HG03060 (cell line): ENCODE measurements at regions not wholly inside any gene's neighbourhood (a gene's known extent, or its start where the extent isn't known, plus 50 kb on each side); places are given as distances from the start of the nearest gene placed in this dataset.
"Not testable (repeated sequence)": the region's sequence is repeated elsewhere in the genome, so short reads cannot be mapped to it uniquely, and the experiment has no call there.

ENCODE experiments used
- ATAC-seq: cut with Tn5 transposase; IDR thresholded peaks from one replicate; pipeline ENCODE4 v1.9.1; 2021; ENCODE audit warnings: low read depth, moderate number of reproducible peaks; ENCODE audit not compliant: unreplicated experiment

DNA sequence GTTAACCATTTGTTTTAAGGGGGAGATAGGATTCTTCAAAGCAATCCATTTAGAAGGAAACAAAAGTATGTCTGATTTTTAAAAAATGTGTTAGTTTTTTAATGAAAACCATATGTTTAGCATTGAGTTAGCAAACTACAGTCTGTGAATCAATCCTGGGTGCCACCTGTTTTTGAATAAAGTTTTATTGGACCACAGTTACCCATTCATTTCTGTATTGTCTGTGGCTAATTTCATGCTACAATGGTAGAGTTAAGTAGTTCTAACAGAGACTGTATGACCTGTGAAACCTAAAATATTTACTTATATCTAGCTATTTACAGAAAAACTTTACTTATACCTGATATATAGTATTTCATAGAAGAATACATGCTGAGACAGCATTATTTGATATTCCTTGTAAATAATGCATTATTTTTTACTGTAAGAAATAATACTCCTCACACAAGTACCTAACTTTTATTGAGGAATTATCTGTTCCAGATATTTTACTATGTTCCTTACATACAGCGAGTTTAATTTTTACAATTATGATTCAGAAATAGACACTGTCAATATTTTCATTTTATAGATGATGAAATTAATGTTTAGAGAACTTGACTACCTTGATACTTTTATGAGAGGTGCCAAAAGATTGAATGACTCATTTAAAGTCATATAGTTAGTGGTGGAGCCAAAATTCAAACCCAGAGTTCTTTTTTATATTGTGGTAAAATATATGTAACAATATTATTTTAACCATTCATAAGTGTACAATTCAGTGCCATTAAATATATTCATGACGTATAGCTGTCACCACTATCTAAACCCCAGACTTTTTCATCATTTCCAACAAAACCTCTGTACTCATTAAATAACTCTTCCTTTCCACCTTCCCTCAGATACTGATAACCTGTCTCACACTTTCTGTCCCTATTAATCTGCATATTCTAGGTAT lies 122.0 kb downstream of the GLUD2 start:
- no peak for ATAC-seq

- ATAC-seq: no peak
Observed at GRCh38 chrX:121172703-121173102, 125.3 kb downstream of the GLUD2 start.

- ATAC-seq: no peak
Observed at GRCh38 chrX:121179972-121180371, 132.6 kb downstream of the GLUD2 start.

DNA sequence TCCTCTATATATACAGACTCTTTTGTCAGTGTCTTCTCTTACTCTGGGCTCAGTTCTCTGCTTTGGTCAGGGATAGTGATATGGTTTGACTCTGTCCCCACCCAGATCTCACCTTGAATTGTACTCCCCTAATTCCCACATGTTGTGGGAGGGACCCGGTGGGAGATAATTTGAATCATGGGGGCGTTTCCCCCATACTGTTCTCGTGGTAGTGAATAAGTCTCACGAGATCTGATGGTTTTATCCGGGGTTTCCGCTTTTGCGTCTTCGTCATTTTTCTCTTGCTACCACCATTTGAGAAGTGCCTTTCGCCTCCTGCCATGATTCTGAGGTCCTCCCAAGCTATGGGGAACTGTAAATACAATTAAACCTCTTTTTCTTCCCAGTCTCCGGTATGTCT lies 144.4 kb downstream of the GLUD2 start:
- ATAC-seq: no peak

- ATAC-seq: no peak
Observed at GRCh38 chrX:121195719-121196118, 148.3 kb downstream of the GLUD2 start.

- ATAC-seq: not testable (repeated sequence)
Observed at GRCh38 chrX:121196872-121197444, 149.5 kb downstream of the GLUD2 start.

DNA sequence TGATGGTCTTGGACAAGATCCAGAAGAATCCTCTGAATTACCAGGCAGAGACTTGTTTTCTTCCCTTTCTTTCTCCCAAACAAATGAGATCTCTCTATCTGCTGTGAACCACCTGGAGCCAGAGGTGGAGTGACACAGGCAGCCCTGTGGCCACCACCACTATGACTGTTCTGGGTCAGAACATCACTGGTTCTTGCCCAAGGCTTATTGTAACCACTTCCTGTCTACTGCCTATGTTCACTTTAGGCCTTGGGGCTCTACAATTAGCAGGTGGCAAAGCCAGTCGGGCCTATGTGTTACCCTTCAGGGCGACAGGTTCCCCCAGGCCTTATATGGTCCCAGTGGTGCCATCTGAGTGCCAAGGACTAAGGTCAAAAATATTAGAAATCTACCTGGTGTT lies 161.2 kb downstream of the GLUD2 start:
- no peak for ATAC-seq

DNA sequence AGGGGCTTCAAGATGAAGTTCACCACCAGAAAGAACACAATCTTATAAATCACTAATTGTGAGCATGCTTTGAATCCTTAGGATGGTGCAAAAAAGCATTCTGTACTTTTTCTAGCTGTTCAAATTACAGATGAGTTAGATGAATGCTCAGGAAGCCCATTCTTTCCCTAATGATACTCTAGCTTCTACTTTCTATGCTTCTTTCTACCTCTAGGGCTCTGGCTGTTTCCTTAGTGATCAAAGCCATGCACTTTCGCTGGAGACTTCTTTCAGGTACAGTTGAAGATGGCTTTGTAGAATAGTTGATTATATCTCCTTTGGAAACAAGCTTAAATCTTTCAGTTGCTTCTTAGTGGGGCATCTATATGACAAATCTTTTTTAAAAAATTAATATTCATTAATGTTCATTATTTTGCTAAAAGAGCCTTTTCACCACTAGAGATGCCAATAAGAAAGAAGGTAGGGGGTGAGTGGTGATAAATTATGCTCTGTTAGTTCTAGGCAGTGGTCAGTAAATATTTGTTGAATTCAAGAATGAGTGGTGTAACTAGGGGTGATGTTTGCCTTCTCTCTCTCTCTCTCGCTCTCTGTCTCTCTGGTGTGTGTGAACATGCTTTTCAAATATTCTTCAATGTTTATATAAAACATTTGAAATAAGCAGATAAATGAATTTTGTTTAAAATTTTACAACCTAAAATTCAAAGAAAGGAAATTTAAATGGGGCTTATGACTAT lies 169.4 kb downstream of the GLUD2 start:
- no peak for ATAC-seq

- ATAC-seq: no peak
Observed at GRCh38 chrX:121221322-121221977, 174.0 kb downstream of the GLUD2 start.

DNA sequence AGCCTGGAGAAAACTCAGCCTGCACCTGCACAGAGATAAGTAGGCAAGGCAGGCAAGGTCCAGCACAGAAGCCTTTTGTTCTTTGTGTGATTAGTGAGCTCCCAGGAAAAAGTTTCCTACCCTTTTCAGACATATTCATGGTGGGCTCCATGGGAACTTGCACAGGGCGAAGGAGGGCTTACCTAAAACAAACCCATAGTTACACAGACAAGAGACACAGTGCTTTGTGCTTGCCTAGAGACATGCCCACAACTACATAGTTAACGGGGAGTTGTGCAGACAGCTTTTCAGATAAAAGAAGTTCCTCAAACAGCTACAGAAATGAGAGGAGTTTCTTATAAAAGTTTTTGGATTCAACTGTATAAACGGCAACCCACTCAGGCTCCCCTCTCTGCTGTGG lies 180.5 kb downstream of the GLUD2 start:
- no peak for ATAC-seq

- no peak for ATAC-seq
Observed at GRCh38 chrX:121231566-121232358, 184.4 kb downstream of the GLUD2 start.

DNA sequence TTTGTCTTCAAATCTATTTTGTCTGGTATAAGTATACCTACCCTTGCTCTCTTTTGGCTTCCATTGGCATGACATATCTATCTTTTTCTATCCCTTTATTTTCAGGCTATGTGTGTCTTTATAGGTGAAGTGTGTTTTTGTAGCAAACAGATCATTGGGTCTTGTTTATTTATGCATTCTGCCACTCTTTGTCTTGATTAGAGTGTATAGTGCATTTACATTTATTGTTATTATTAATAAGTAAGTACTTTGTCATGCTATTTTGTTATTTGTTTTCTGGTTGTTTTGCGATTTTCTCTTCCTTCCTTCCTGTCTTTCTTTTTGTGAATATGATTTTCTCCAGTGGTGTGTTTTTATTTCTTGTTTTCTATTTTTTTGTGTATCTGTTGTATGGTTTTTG lies 188.6 kb downstream of the GLUD2 start:
- no peak for ATAC-seq

DNA sequence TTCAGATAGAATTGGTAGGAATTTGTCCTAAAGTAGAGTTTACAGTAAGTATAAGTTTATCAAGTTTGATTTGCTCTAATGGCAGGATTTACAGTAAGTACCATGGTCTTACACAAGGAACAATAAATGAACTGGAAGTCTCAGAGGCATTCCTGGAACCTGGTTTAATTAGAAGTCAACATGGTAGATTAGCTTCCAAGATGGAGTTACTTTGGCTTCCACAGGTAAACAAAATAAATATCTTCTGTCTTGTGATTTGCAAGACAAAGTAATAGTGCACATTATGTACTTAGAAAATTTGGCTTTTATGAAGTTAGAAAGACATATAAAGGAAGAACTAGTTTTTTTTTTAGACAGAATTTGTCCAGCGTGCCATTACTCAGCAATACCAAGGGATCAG lies 190.7 kb downstream of the GLUD2 start:
- no peak for ATAC-seq

DNA sequence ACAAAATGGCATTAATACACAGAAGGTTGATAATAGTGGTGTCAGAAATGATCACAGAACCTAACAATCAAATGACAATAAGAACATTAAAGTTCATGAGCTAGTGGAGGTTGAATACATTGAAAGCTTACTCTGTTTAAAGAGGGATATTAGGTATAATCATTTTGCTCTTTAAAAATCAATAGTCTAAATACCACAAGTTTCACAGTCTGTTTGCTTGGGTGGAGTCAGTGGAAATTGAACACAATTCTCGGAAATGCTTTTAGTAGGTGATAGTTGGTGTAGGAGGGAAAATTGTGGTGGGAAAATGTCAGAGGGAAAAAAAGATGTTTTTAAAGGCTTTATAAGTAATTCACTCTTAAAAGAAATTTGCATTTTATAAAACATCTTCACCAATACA lies 197.1 kb downstream of the GLUD2 start:
- no peak for ATAC-seq

- ATAC-seq: no peak
Observed at GRCh38 chrX:121245763-121246162, 198.4 kb downstream of the GLUD2 start.

DNA sequence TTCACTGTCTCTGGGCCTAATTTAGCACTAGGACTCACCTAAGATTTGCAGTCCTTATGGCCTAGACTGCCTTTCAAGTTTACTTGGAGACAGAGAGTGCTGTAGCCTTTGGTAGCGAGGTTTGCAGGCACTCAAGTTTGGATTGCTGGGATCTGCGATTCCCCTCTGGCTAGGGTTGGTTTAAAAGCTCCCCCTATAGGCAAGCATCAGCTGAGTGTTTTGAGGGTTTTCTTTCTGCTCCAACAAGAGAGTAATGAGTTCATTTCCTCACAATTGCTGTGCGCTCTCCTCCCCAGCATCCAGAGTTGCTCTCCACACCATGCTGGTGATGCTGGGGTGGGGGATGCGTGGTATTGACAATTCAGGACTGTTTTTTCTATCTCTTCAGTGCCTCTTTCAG lies 206.9 kb downstream of the GLUD2 start:
- no peak for ATAC-seq

- no peak for ATAC-seq
Observed at GRCh38 chrX:121256647-121257046, 209.2 kb downstream of the GLUD2 start.

- ATAC-seq: peak; percentile 52
Observed at GRCh38 chrX:121258545-121258944, 211.1 kb downstream of the GLUD2 start.

DNA sequence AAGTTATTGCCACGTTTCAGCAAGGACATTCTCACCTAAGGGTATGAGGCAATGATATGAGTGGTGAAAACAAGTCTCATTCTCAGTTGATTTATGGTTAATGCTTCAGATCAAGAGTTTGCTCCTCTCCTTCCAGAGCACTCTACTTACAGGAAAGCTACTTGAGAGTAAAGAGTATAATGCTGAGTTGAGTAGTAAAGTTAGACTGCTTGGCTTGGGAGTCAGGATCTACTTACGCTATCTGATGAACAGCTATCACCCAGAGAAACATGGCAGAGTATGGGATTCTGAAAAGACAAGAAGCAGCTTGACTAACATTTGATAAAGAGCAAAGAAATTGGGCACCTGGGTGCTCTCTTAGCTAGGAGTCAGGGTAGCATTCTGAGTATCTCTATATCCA lies 211.8 kb downstream of the GLUD2 start:
- no peak for ATAC-seq

GRCh38 chrX:121260596-121261240 lies 213.3 kb downstream of the GLUD2 start:
- no peak for ATAC-seq
